ENCODE measurements at regions not wholly inside any gene's neighbourhood (a gene's known extent, or its start where the extent isn't known, plus 50 kb on each side); places are given as distances from the start of the nearest gene placed in this dataset.

GRCh38 chr2:21650569-21650968 lies 526.8 kb downstream of the TDRD15 start:
- TF ChIP-seq CTCF (IDR thresholded peaks at IDR 0.05) (no peak), POLR2A (IDR thresholded peaks at IDR 0.05) (no peak)

All from testis (tissue), 2 donors.